SW 1271 (cell line): ENCODE measurements at regions not wholly inside any gene's neighbourhood (a gene's known extent, or its start where the extent isn't known, plus 50 kb on each side); places are given as distances from the start of the nearest gene placed in this dataset.

ENCODE experiments used
- DNase-seq, 2 experiments: peaks; one replicate each; lab custom pipeline; 2025; lab: John Stamatoyannopoulos, UW

- DNase-seq: no peak
Observed at GRCh38 chr3:46146548-46146947, 61.6 kb downstream of the CCR1 start.

DNA sequence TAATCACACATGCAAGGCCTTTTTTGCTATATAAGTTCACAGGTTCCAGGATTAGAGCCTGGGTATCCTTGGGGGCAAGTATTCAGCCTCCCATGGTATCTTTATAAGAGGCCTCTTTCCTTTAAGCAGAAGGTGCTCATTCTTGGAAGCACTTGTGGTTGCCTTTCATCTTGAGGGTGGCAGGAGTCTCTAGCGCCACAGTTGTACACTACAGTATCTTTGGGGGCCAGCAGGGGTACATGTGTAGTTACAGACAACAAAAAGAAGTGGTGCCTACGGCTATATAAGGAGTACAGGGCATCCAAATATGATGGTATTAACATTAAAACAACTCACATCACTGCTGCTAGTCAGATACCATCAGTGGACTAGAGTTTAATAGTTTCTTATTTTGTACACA, 62.1 kb downstream of the CCR1 start:
- no peak for DNase-seq

- DNase-seq: no peak
Observed at GRCh38 chr3:46145147-46145546, 63.0 kb downstream of the CCR1 start.

DNA sequence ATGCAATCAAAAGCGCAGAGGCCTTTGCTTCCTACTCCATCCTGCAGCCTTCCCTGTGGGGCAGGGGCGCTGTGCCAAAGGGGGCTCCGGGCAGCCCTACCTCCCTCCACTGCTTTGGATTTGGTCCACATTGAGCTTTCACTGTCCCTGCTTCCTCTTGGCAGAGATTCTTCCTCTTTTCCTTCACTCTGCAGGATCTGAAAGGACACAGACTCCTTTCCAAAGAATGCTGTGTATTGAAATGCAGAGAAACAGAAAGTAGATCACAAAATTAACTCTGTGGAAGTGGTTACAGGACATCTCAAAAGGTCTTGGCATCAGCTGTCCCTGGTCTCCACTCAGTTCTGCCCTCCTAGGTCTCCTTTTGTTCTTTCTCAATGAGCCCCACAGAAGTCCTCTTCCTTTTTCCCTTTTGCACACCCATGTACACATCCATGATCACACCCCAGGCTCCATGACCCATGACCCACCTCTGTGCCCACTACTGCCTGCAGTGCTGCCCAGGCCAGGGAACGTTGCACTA, 64.1 kb downstream of the CCR1 start:
- DNase-seq: no peak

DNA sequence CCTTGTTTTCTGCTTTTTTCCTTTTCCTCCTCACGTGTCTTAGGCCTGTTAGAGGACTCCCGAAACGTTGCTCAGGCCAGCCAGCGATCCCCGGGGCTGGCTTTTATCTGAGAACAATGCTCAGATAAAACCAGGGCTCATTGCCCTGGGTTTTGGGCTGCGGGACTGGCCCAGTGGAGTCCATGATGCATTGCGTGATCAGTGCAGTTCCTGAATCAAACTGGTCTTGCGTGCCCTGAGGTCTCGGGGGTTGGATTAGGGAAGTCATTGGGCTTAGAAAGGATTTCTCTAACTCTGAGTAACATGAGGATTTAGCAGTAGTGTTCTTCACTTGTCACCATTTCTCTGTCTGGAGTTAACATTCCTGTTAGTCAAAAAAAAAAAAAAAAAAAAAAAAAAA, 66.3 kb downstream of the CCR1 start:
- DNase-seq: no peak

DNA sequence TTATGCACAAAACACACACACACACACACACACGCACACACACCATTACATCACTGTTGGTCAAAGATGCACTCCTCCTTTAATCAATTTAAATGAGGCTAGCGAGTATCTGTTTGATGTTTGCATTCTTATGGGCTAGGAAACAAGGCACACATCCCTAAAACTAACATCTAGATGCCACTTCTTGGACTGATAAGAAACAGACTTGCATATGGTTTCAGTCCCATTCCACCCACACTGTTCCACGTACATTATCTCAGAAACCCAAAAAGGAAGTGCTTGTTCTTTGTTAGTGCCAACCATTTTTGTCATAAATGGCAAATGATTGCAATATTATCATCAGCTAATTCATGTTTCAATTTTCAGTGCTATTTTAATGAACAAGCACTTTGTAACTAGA, 69.5 kb downstream of the CCR1 start:
- no peak for DNase-seq

GRCh38 chr3:46135475-46135874, 72.6 kb downstream of the CCR1 start:
- DNase-seq: no peak

GRCh38 chr3:46133285-46133684, 74.8 kb downstream of the CCR1 start:
- DNase-seq: no peak

DNA sequence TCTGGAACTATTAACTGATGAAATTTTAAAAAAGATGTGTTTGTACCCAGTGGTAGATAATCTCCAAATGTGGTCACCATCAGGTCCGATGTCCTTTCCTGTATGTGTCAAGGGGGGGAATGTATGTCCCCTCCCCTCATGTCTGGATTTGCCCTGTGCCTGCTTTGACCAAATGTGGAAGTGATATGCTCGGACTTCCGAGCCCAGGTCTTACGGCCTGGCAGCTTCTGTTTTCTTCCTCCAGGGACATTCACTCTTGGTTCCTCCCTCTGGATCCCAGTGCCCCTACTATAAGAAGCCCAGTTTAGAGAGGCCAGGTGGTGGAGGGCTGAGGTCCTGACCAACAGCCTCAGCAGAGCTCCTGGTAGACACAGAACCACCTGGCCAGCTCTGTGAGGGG, 75.5 kb downstream of the CCR1 start:
- DNase-seq: no peak

DNA sequence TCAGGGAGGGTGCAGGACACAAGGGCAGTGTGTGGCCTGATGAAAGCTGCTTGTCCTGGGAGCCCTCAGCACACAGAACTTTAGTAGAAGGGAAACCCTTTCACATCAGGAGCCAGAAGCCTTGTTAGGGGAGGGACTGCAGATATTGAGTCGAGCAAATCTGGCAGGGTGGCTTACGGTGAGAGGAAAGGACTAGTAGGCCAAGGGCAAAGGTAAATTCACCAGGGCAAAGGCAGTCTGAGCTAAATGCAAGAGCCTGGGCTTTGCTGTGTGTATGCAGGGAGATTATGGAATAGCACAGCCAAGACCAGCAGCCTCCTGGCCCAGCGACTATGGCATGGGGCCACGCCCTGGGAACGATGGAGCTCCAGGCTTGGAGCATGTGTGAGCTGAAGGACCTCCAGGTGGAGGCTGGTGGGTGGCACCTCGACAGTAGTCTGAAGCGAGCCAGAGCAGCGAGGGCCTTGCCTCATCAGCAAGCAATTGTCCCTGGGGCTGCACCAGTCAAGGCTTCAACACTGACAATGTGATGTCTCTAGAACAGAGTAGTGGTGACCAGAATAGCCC, 76.1 kb downstream of the CCR1 start:
- no peak for DNase-seq

- no peak for DNase-seq
Observed at GRCh38 chr3:46130631-46131310, 77.3 kb downstream of the CCR1 start.

DNA sequence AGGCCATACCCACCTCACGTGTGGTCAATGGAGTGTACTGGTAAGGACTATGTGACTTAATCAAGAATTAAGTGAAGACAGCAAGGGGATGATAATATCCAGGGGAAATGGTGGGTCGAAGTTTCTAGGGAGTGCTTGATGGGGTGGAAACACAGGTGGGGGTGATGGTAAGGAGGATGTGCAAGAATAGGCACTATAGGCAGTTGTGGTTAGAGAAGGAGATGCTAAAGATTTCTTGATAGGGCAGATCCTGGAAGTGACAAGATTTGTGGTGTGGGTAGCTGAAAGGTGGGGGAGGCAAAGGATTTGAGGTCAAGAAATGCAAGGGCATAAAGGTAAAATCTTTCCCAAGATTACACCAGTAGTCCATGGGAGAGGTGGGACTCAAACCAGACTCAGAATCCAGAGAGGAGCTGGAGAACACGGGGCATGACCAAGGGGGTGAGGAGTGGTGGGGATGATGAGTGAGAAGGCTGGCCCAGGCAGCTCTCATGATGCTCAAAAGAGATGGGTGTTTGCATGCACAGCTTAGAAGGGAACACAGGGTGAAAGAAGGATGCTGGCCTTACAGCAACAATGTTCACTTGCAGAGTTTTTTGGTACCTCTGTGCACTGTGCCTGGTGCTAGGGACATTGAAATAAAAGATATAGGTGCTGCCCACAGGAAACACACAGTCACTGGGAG, 78.4 kb downstream of the CCR1 start:
- no peak for DNase-seq

DNA sequence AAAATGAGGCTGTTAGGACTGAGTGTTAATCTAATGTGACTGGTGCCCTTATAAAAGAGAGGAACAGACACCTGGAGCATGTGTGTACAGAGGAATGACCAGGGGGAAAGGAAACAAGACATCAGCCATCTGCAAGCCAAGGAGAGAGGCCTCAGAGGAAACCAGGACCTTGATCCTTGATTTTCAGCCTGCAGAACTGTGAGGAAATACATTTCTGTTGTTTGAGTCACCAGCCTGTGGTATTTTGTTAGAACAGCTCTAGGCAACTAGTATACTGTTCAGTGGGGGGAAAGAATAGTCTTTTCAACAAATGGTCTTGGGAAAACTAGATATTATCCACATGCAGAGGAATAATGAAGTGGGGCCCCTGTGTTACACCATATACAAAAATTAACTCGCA, 80.6 kb downstream of the CCR1 start:
- DNase-seq: peak; percentile 21 to 82

DNA sequence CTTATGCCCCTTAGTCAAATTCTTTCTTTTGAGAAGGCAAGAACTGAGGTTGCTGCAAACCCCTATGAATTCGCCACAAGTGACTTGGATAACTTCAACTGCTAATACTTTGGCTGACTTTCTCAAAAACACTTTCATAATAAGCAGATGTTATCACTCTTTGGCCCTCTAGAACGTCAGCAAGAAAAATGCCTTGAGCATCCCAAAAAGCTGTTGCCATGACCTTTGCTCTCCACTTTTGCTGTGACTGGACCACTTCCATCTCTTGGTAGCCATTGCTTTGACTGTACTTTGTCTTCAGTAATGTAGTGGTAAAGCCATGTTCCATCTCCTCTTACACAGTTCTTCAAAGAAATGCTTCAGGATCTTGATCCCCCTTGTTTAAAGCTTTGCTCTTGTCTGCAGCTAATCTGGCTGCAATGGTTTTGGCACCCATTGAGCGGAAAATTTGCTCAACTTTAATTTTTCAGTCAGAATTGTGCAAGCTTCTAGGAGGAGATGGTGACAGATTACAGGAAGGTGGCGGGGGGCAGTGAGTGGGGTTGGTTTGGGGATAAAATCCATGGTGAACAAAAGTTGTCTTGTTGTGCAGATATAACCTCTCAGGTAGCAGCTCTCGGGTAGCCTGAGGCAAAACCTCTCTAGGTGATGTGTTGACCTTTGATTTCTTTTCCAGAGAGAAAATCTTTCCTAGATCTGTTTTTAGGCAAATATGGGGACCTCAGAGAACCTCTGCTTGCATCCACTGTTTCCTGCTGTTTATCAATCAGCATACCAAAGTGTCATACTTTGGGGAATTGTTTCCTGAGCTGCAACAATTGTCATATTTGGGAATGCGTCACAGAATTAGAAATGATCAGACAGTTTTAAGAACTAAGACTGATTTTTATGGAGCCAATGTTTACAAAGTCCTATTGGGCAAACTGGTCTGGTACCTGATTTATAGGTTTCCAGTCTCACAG, 83.6 kb downstream of the CCR1 start:
- no peak for DNase-seq

GRCh38 chr3:46123646-46124045, 84.5 kb downstream of the CCR1 start:
- DNase-seq: no peak

DNA sequence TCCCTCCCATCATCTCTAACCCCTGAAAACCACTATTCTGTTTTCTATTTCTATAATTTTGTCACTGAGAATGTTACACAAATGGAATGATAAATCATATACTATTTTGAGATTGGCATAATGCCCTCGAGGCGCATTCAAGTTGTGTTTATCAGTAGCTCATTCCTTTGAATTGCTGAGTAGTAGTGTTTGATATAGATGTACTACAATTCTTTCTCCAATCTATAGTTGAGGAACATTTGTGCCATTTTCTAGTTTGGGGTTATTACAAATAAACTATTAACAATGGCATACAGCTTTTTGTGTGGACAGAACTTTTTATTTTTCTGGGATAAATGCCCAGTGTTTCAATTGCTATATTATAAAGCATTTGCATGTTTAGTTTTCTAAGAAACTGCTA, 86.0 kb downstream of the CCR1 start:
- no peak for DNase-seq

DNA sequence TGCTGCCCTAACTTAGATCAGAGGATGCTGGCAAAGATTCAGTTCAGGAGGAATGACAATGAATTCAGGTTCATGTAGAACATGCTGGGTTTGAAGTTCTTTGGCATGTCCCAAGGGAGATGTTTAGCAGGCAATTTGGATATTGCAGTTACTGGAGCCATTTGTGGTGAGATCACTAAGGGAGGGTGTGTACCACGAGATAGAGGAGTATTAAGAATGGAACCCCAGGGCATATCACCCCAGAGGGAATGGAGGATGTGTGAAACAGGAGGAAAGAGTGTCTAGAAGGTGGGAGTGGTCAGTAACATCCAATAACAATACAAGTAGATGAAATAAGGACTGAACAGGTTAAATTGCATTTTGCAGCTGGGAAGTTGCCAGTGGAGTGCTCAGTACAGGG, 87.1 kb downstream of the CCR1 start:
- no peak for DNase-seq

DNA sequence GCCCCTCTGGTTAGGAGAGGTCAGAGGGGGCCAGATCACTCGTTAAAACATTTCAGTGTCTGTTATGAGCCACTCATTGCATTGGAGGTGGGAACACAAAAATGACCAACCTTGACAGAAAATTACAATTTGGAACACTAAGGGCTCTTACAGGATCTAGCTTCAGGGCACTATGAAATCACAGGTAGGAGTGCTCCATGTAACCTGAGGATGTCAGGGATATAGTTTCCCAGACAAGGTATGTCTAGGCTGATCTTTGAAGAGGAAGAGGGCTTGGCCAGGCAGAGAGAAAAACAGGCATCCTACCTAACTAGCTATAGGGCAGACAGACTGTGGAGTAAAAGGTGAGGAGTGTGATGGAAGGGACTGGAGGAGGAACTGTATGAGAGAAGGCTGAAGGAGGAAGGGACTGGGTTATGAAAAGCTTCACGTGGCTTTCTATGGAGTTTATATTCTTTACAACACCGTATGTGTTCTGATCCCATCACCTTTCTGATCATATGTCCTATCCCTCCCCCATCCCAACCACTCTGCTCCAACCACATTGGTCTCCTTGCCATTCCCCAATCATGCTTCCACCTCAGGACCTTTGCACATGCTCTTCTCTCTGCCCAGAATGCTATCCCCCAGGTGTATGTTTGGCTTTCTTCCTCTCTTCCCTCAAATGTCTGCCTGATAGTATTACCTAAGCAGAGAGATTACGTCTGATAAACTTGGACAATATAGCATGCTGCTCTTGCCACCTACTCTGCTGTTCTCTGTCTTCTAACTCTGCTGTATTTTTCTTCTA, 88.2 kb downstream of the CCR1 start:
- DNase-seq: no peak

DNA sequence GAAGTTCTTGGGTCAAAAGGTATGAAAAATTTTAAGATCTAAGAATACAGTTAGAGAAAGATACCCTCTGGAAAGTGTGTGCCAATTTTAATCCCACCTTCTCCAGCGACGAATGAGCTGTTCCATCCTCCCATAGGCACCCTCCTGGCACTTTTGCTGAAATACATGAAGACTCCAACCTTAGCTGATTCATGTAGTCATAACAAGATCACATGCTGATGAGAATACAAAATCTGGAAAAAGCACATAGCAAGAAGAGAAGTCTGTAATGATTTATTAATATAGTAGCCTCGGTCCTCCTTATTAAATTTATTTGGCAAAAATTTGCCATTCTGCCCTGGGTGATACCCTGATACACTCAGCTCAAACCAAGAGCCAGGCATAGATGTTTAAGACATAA, 88.9 kb downstream of the CCR1 start:
- DNase-seq: no peak

DNA sequence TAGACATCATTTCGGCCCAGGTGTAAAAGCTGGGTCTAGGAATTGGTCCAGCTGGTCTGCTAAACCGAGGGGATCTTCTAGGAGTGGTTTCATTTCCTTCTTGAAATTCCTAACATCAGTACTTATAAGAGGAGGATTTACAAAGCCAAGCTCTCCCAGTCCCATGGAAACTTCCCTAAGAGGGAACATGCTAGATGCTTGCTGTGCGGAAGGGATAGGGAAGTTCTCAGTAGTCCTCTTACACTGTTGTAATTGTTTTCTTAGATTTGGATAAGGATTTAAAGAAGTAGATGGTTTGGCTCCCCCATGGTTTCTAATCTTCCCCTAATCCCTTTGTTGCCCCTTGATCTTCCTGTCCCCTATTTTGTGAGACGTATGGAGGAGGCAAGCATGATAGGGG, 89.7 kb upstream of the XCR1 start:
- DNase-seq: no peak

- peak in 1 of 2 experiments; percentile 41 for DNase-seq
Observed at GRCh38 chr3:46114323-46114988, 87.2 kb upstream of the XCR1 start.
